ENCODE measurements at regions not wholly inside any gene's neighbourhood (a gene's known extent, or its start where the extent isn't known, plus 50 kb on each side); places are given as distances from the start of the nearest gene placed in this dataset.

- Histone ChIP-seq H4K20me1 (ENCODE audit: insufficient read depth, low read length, poor library complexity, severe bottlenecking) (no peaks in the 10 kb centered on the region), H2AFZ (ENCODE audit: low read length) (no peak overlapping the region), H3K79me2 (ENCODE audit: insufficient read depth, low read length) (no peaks in the 10 kb centered on the region), H3F3A (ENCODE audit: low read depth) (no peaks in the 10 kb centered on the region), H3K9me3 (ENCODE audit: insufficient read depth, low read depth, low read length) (no peaks in the 10 kb centered on the region), H3K4me2 (ENCODE audit: low read depth, low read length, poor library complexity, severe bottlenecking) (no peak overlapping the region), H3K36me3 (ENCODE audit: insufficient read depth, low read length) (no peaks in the 10 kb centered on the region), H3K9me2 (replicated peaks; ENCODE audit: low read depth, low read length) (no peaks in the 10 kb centered on the region), H3K9ac (ENCODE audit: low read depth, low read length, poor library complexity, severe bottlenecking) (no peak overlapping the region), H3K4me1 (ENCODE audit: insufficient read depth, low read length, poor library complexity, severe bottlenecking) (no peaks in the 10 kb centered on the region), H3K4me3 (ENCODE audit: low read length, poor library complexity, severe bottlenecking) (no peak overlapping the region), H3K27me3 (ENCODE audit: insufficient read depth, low read length, poor library complexity, severe bottlenecking) (no peaks in the 10 kb centered on the region)
- TF ChIP-seq, protein P1, sequence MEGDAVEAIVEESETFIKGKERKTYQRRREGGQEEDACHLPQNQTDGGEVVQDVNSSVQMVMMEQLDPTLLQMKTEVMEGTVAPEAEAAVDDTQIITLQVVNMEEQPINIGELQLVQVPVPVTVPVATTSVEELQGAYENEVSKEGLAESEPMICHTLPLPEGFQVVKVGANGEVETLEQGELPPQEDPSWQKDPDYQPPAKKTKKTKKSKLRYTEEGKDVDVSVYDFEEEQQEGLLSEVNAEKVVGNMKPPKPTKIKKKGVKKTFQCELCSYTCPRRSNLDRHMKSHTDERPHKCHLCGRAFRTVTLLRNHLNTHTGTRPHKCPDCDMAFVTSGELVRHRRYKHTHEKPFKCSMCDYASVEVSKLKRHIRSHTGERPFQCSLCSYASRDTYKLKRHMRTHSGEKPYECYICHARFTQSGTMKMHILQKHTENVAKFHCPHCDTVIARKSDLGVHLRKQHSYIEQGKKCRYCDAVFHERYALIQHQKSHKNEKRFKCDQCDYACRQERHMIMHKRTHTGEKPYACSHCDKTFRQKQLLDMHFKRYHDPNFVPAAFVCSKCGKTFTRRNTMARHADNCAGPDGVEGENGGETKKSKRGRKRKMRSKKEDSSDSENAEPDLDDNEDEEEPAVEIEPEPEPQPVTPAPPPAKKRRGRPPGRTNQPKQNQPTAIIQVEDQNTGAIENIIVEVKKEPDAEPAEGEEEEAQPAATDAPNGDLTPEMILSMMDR (conservative IDR thresholded peaks at IDR 0.05; ENCODE audit: low read length) = no peak
- no peak for TF ChIP-seq EZH2phosphoT487 (IDR thresholded peaks at IDR 0.05; ENCODE audit: borderline replicate concordance)
These were observed 629.7 kb downstream of the DACH1 start for GRCh38 chr13:71237332-71237731.

DNA sequence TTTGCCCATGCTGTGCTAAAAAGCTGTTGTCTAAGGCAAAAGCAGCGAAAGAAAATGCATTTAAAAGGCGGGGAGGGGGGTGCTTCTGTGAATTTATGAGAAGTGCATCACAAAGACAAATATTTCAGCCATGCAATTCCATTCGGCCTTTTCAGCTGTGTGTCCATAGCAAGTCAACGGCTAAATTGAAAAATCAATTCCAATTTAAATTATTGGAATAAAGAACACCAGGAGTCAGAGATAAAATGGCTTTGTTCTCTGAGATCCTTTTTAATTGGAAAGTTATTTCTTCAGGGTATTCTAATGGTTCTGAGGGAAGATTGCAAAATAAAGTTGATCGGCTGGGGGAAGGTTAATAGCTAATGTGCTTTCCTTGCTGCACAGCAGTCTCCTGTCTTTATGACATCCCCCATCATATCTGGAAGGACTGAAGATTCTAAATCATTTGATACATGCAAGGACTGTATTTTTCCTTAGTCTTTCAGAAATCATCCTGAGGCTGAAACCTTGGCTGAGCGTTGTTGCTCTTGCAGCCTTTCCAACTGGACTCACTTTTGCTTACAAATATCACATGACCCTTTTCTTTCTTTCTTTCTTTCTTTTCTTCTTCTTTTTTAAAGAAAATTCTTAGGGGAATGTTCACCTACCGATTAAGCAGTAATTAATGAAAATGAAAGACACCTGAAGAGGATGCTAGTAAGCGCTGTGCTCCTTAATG is 647.1 kb downstream of the DACH1 start:
- no peaks in the 10 kb centered on the region for H3K9me3 ChIP-seq (ENCODE audit: insufficient read depth, low read depth, low read length)
- H3K4me3 ChIP-seq (ENCODE audit: low read length, poor library complexity, severe bottlenecking) = no peak overlapping the region
- H3K9ac ChIP-seq (ENCODE audit: low read depth, low read length, poor library complexity, severe bottlenecking) = no peak overlapping the region
- no peak overlapping the region for H3K4me2 ChIP-seq (ENCODE audit: low read depth, low read length, poor library complexity, severe bottlenecking)
- H3K9me2 ChIP-seq (replicated peaks; ENCODE audit: low read depth, low read length) = no peaks in the 10 kb centered on the region
- H4K20me1 ChIP-seq (ENCODE audit: insufficient read depth, low read length, poor library complexity, severe bottlenecking) = no peaks in the 10 kb centered on the region
- H3K4me1 ChIP-seq (ENCODE audit: insufficient read depth, low read length, poor library complexity, severe bottlenecking) = no peaks in the 10 kb centered on the region
- H3K36me3 ChIP-seq (ENCODE audit: insufficient read depth, low read length) = no peaks in the 10 kb centered on the region
- H3K79me2 ChIP-seq (ENCODE audit: insufficient read depth, low read length) = no peaks in the 10 kb centered on the region
- H3K27me3 ChIP-seq (ENCODE audit: insufficient read depth, low read length, poor library complexity, severe bottlenecking) = no peaks in the 10 kb centered on the region
- H2AFZ ChIP-seq (ENCODE audit: low read length) = 0 out of 2 replicates have a peak overlapping the region, but pooled peaks have one; percentile 21
- no peaks in the 10 kb centered on the region for H3F3A ChIP-seq (ENCODE audit: low read depth)
- TF ChIP-seq, protein P1 (conservative IDR thresholded peaks at IDR 0.05; ENCODE audit: low read length) = no peak
- no peak for TF ChIP-seq EZH2phosphoT487 (IDR thresholded peaks at IDR 0.05; ENCODE audit: borderline replicate concordance)

DNA sequence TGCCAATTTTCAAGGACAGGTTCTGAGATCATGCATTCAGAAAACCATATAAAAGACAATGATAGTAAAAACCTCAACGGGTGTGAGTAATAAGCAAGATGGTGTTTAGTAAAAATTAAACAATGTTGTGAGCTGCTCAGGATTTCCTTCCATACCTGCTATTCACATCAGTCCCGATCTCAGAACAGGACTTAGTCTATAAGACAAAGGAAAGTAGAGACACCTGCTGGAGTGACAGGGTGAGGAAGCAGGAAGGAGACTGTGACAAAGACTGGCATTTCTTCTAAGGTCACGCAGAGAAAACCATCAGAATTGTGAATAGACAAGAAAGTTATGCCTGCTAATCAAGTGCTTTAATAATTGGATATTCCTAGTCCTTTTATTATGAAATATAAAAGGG is 648.0 kb downstream of the DACH1 start:
- TF ChIP-seq, protein P1 (conservative IDR thresholded peaks at IDR 0.05; ENCODE audit: low read length) = peak; percentile 42
- TF ChIP-seq EZH2phosphoT487 (IDR thresholded peaks at IDR 0.05; ENCODE audit: borderline replicate concordance) = no peak
- H3K9ac ChIP-seq (ENCODE audit: low read depth, low read length, poor library complexity, severe bottlenecking) = no peak overlapping the region
- H3K4me2 ChIP-seq (ENCODE audit: low read depth, low read length, poor library complexity, severe bottlenecking) = no peak overlapping the region
- no peaks in the 10 kb centered on the region for H3K9me2 ChIP-seq (replicated peaks; ENCODE audit: low read depth, low read length)
- H3K79me2 ChIP-seq (ENCODE audit: insufficient read depth, low read length) = no peaks in the 10 kb centered on the region
- no peak overlapping the region; the same call in 1 of the 2 replicates for H2AFZ ChIP-seq (ENCODE audit: low read length)
- H3F3A ChIP-seq (ENCODE audit: low read depth) = no peaks in the 10 kb centered on the region
- H3K27me3 ChIP-seq (ENCODE audit: insufficient read depth, low read length, poor library complexity, severe bottlenecking) = no peaks in the 10 kb centered on the region
- no peak overlapping the region for H3K4me3 ChIP-seq (ENCODE audit: low read length, poor library complexity, severe bottlenecking)
- H3K4me1 ChIP-seq (ENCODE audit: insufficient read depth, low read length, poor library complexity, severe bottlenecking) = no peaks in the 10 kb centered on the region
- H3K36me3 ChIP-seq (ENCODE audit: insufficient read depth, low read length) = no peaks in the 10 kb centered on the region
- H4K20me1 ChIP-seq (ENCODE audit: insufficient read depth, low read length, poor library complexity, severe bottlenecking) = no peaks in the 10 kb centered on the region
- no peaks in the 10 kb centered on the region for H3K9me3 ChIP-seq (ENCODE audit: insufficient read depth, low read depth, low read length)

Measured in Loucy (cell line).